Mesendoderm (in vitro differentiated cells): ENCODE measurements at regions not wholly inside any gene's neighbourhood (a gene's known extent, or its start where the extent isn't known, plus 50 kb on each side); places are given as distances from the start of the nearest gene placed in this dataset.
"Not testable (repeated sequence)": the region's sequence is repeated elsewhere in the genome, so short reads cannot be mapped to it uniquely, and the experiment has no call there.

Source experiments
- DNase-seq: peaks from one replicate; pipeline ENCODE4 v3.0.0; 2013
- H2AK5ac ChIP-seq: 2 replicates; pipeline ENCODE4 v1.6.1; 2013; ENCODE audit warnings: low read length, inconsistent platforms
- H2BK120ac ChIP-seq: 2 replicates; pipeline ENCODE4 v1.6.1; 2013; ENCODE audit warnings: low read depth, mild to moderate bottlenecking, low read length, moderate library complexity, mixed read lengths
- H2BK15ac ChIP-seq: replicated peaks from 2 replicates; pipeline ENCODE4 v1.6.1; 2013; ENCODE audit warnings: low read depth, mild to moderate bottlenecking, moderate library complexity
- H2BK5ac ChIP-seq: 2 replicates; pipeline ENCODE4 v1.6.1; 2013; ENCODE audit warnings: low read length, inconsistent platforms
- H3K18ac ChIP-seq: 2 replicates; pipeline ENCODE4 v1.6.1; 2013; ENCODE audit warnings: mild to moderate bottlenecking, low read length, mixed read lengths
- H3K23ac ChIP-seq: one replicate; pipeline ENCODE4 v1.6.1; 2013; ENCODE audit warnings: low read length
- H3K27ac ChIP-seq: 2 replicates; pipeline ENCODE4 v1.5.1; 2013; ENCODE audit warnings: low read depth, mild to moderate bottlenecking, inconsistent platforms, low read length, moderate library complexity
- H3K27me3 ChIP-seq: 2 replicates; pipeline ENCODE4 v1.6.1; 2013; ENCODE audit warnings: low read length, control low read depth, mild to moderate bottlenecking, inconsistent platforms; ENCODE audit not compliant: insufficient read depth, poor library complexity
- H3K36me3 ChIP-seq: 2 replicates; pipeline ENCODE4 v1.6.1; 2013; ENCODE audit warnings: low read length, inconsistent platforms; ENCODE audit not compliant: control insufficient read depth, insufficient read depth
- H3K4ac ChIP-seq: one replicate; pipeline ENCODE4 v1.6.1; 2013; ENCODE audit warnings: low read depth, mild to moderate bottlenecking, low read length, moderate library complexity
- H3K4me1 ChIP-seq: 2 replicates; pipeline ENCODE4 v1.6.1; 2013; ENCODE audit warnings: low read depth, low read length, inconsistent platforms; ENCODE audit not compliant: control insufficient read depth
- H3K4me2 ChIP-seq: 2 replicates; pipeline ENCODE4 v1.6.1; 2013; ENCODE audit warnings: low read length
- H3K4me3 ChIP-seq: 2 replicates; pipeline ENCODE4 v1.5.1; 2013; ENCODE audit warnings: mild to moderate bottlenecking, low read length
- H3K56ac ChIP-seq: one replicate; pipeline ENCODE4 v1.6.1; 2013; ENCODE audit warnings: low read length
- H3K79me1 ChIP-seq: 2 replicates; pipeline ENCODE4 v1.6.1; 2013; ENCODE audit warnings: low read length, inconsistent platforms
- H3K79me2 ChIP-seq: 2 replicates; pipeline ENCODE4 v1.6.1; 2013; ENCODE audit warnings: mild to moderate bottlenecking, low read length; ENCODE audit not compliant: control insufficient read depth, insufficient read depth
- H3K9ac ChIP-seq: 2 replicates; pipeline ENCODE4 v1.6.1; 2013; ENCODE audit warnings: low read length, inconsistent platforms
- H4K5ac ChIP-seq: one replicate; pipeline ENCODE4 v1.6.1; 2013; ENCODE audit warnings: low read length
- H4K8ac ChIP-seq: one replicate; pipeline ENCODE4 v1.6.1; 2013; ENCODE audit warnings: low read depth, mild to moderate bottlenecking, control low read depth, low read length, moderate library complexity
- WGBS: extraction: QIAGEN DNeasy Blood & Tissue Kit; methylation state at CpG from one replicate; pipeline ENCODE4 v1.1.7; 2013; ENCODE audit warnings: low lambda C conversion rate, missing lambda C conversion rate; ENCODE audit not compliant: insufficient coverage; ENCODE audit errors: extremely low coverage; 5-methylcytosine and 5-hydroxymethylcytosine counted together

DNA sequence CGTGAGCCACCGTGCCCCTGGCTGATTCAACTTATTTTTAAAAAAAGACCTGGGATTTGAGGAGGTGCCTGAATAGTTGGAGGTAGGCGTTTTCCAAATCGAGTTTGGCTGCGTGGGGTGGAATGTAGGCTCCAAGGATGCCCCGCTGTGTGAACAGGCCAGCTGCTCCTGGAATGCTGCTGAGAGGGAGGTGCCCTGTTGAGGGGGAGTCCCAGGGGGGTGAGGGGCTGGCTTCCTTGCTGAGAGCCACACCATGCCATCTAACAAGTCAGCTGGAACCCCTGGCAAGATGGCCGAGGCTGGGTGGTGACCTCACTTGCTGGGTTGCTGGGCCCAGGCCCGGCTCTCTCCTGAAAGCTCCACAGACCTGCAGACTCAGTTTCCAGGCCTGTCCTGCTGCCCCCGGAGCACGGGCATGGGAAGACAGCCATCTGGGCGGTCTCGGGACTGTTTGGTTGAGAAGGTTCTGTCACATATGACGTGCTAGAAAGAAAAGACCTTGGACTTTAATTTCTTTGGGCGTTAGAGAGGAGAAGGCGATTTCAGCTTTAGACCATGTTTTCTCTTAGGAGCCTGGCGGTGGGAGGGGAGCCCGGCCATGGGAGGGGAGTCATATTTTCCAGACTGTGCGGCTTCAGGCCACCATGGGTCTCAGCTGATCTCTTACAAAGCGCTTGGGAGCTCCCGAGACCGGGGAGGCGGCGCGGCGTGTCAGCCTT lies 4047.0 kb upstream of the TPTE start:
- H3K27me3 ChIP-seq, H2BK5ac ChIP-seq, H3K9ac ChIP-seq, H3K4ac ChIP-seq, H3K56ac ChIP-seq, H4K5ac ChIP-seq, H3K23ac ChIP-seq, H2BK120ac ChIP-seq, H3K4me3 ChIP-seq, H3K4me2 ChIP-seq, H3K27ac ChIP-seq, DNase-seq, H3K79me2 ChIP-seq, H3K36me3 ChIP-seq, H3K4me1 ChIP-seq, H2AK5ac ChIP-seq, H4K8ac ChIP-seq, H2BK15ac ChIP-seq, H3K79me1 ChIP-seq, H3K18ac ChIP-seq: not testable (repeated sequence)
- no CpG with 5 or more reads among the region's 25 CpGs for WGBS

- not testable (repeated sequence) for H2BK120ac ChIP-seq, H3K27me3 ChIP-seq, H3K4me3 ChIP-seq, H3K56ac ChIP-seq, H3K4me1 ChIP-seq, H4K5ac ChIP-seq, H2BK15ac ChIP-seq, H3K23ac ChIP-seq, H3K9ac ChIP-seq, H3K4me2 ChIP-seq, H3K27ac ChIP-seq, H3K18ac ChIP-seq, H3K79me1 ChIP-seq, H2AK5ac ChIP-seq, H3K4ac ChIP-seq, H2BK5ac ChIP-seq, H3K36me3 ChIP-seq, DNase-seq, H3K79me2 ChIP-seq, H4K8ac ChIP-seq
- no CpG with 5 or more reads among the region's 17 CpGs for WGBS
These were observed 4040.3 kb upstream of the TPTE start for GRCh38 chr21:6481116-6481515.

GRCh38 chr21:6482616-6483015 lies 4038.8 kb upstream of the TPTE start:
- not testable (repeated sequence) for H2BK120ac ChIP-seq, H3K79me2 ChIP-seq, H3K56ac ChIP-seq, H2BK5ac ChIP-seq, H3K18ac ChIP-seq, H3K27ac ChIP-seq, H3K27me3 ChIP-seq, H3K36me3 ChIP-seq, H3K4me2 ChIP-seq, H2BK15ac ChIP-seq, H4K5ac ChIP-seq, H3K4me3 ChIP-seq, H3K23ac ChIP-seq, H3K4ac ChIP-seq, H3K9ac ChIP-seq, H4K8ac ChIP-seq, H2AK5ac ChIP-seq, H3K79me1 ChIP-seq, H3K4me1 ChIP-seq, DNase-seq
- no CpG with 5 or more reads among the region's 3 CpGs for WGBS

DNA sequence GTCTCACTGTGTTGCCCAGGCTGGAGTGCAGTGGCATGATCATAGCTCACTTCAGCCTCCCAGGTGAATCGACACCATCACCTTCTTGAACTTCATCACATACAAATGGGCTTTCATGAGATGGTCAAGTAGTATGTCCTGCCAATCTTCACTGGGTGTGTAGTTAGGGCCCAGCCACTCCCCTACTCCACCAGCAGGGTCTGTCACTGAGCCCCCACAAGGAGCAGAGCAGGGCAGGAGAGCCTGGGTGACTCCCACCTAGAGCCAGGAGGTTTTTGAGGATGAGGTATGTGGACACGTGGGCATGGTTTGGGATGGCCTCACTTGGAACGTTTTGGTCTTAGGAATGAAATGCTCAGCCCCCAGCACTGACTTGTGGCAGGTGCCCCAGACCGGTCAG lies 4037.7 kb upstream of the TPTE start:
- not testable (repeated sequence) for H3K4me2 ChIP-seq, H3K4me3 ChIP-seq, DNase-seq, H3K4me1 ChIP-seq, H3K79me2 ChIP-seq, H2BK5ac ChIP-seq, H3K36me3 ChIP-seq, H3K4ac ChIP-seq, H3K79me1 ChIP-seq, H3K56ac ChIP-seq, H4K8ac ChIP-seq, H3K27ac ChIP-seq, H3K27me3 ChIP-seq, H2AK5ac ChIP-seq, H3K9ac ChIP-seq, H2BK15ac ChIP-seq, H4K5ac ChIP-seq, H3K18ac ChIP-seq, H3K23ac ChIP-seq, H2BK120ac ChIP-seq
- no CpG with 5 or more reads among the region's 4 CpGs for WGBS

GRCh38 chr21:6486821-6487220 lies 4034.6 kb upstream of the TPTE start:
- not testable (repeated sequence) for H3K79me2 ChIP-seq, H2BK15ac ChIP-seq, H3K36me3 ChIP-seq, H3K18ac ChIP-seq, H3K4me3 ChIP-seq, H3K56ac ChIP-seq, H3K27ac ChIP-seq, H3K23ac ChIP-seq, H4K5ac ChIP-seq, H3K4me2 ChIP-seq, H4K8ac ChIP-seq, DNase-seq, H3K4me1 ChIP-seq, H3K79me1 ChIP-seq, H3K27me3 ChIP-seq, H2BK120ac ChIP-seq, H2AK5ac ChIP-seq, H3K4ac ChIP-seq, H3K9ac ChIP-seq, H2BK5ac ChIP-seq
- no CpG with 5 or more reads among the region's 26 CpGs for WGBS

DNA sequence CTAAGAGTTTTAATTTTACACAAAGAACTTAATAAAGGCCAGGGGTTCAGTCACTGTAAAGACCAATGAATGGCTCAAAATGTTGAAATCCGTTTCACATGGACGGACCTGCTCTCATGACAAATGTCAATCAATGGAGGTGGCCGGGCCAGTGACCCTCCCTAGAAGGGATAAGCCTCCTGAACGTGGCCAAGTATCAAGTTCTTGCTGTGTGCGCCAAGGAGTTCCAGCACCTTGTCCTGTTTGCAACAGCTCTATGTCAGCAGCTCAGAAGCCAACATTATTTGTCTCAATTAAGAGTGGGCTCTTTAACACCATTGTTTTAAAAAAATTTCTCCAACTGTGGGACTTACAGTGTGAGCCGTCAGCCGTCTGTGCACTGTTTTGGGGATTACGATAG lies 4028.7 kb upstream of the TPTE start:
- not testable (repeated sequence) for H3K79me2 ChIP-seq, H2BK15ac ChIP-seq, H3K18ac ChIP-seq, H3K4me3 ChIP-seq, H3K36me3 ChIP-seq, H3K9ac ChIP-seq, H3K79me1 ChIP-seq, H3K56ac ChIP-seq, H4K5ac ChIP-seq, H3K27ac ChIP-seq, H3K4me2 ChIP-seq, H3K23ac ChIP-seq, H3K27me3 ChIP-seq, DNase-seq, H2BK120ac ChIP-seq, H2BK5ac ChIP-seq, H4K8ac ChIP-seq, H3K4me1 ChIP-seq, H2AK5ac ChIP-seq, H3K4ac ChIP-seq
- WGBS, result no CpG with 5 or more reads among the region's 8 CpGs
